Effector memory CD4-positive, alpha-beta T cell (primary cell): ENCODE measurements at regions not wholly inside any gene's neighbourhood (a gene's known extent, or its start where the extent isn't known, plus 50 kb on each side); places are given as distances from the start of the nearest gene placed in this dataset.
"Not testable (repeated sequence)": the region's sequence is repeated elsewhere in the genome, so short reads cannot be mapped to it uniquely, and the experiment has no call there.

Source experiments
- DNase-seq, 3 donors: peaks; one replicate each; pipeline ENCODE4 v3.0.0-alpha.2; 2020
- H3K27ac ChIP-seq: 2 replicates; pipeline ENCODE4 v1.7.0; 2013; ENCODE audit warnings: mild to moderate bottlenecking, low read length, moderate library complexity; ENCODE audit not compliant: insufficient read depth, poor library complexity, severe bottlenecking
- H3K27me3 ChIP-seq: replicated peaks from 2 replicates; pipeline ENCODE4 v1.7.0; 2013; ENCODE audit warnings: mild to moderate bottlenecking, low read length; ENCODE audit not compliant: insufficient read depth, control insufficient read depth, poor library complexity, severe bottlenecking
- H3K36me3 ChIP-seq: 2 replicates; pipeline ENCODE4 v1.7.0; 2013; ENCODE audit warnings: mild to moderate bottlenecking, low read length, moderate library complexity; ENCODE audit not compliant: control insufficient read depth, insufficient read depth
- H3K4me1 ChIP-seq: 2 replicates; pipeline ENCODE4 v1.7.0; 2013; ENCODE audit warnings: low read length, mild to moderate bottlenecking; ENCODE audit not compliant: control insufficient read depth, insufficient read depth, poor library complexity, severe bottlenecking
- H3K4me3 ChIP-seq: 2 replicates; pipeline ENCODE4 v1.7.0; 2013; ENCODE audit warnings: low read length, low read depth, mild to moderate bottlenecking; ENCODE audit not compliant: insufficient read depth, poor library complexity, severe bottlenecking
- H3K9me3 ChIP-seq: 2 replicates; pipeline ENCODE4 v1.7.0; 2013; ENCODE audit warnings: mild to moderate bottlenecking, low read length, moderate library complexity; ENCODE audit not compliant: control insufficient read depth

- Histone ChIP-seq H3K4me3 (no peak overlapping the region), H3K9me3 (no peaks in the 10 kb centered on the region), H3K4me1 (no peaks in the 10 kb centered on the region), H3K27ac (no peak overlapping the region), H3K27me3 (no peaks in the 10 kb centered on the region), H3K36me3 (no peaks in the 10 kb centered on the region)
- DNase-seq, result no peak
Observed at GRCh38 chr2:126241001-126241400, 415.0 kb upstream of the GYPC start.

- H3K4me3 ChIP-seq, result no peak overlapping the region
- no peaks in the 10 kb centered on the region for H3K27me3 ChIP-seq
- DNase-seq, result no peak
- H3K27ac ChIP-seq, result no peak overlapping the region
- no peaks in the 10 kb centered on the region for H3K4me1 ChIP-seq
- no peaks in the 10 kb centered on the region for H3K9me3 ChIP-seq
- no peaks in the 10 kb centered on the region for H3K36me3 ChIP-seq
Observed at GRCh38 chr2:126241411-126241810, 414.5 kb upstream of the GYPC start.

GRCh38 chr2:126244937-126245336 is 411.0 kb upstream of the GYPC start:
- Histone ChIP-seq H3K4me1 (no peaks in the 10 kb centered on the region), H3K27ac (no peak overlapping the region), H3K9me3 (no peaks in the 10 kb centered on the region), H3K36me3 (no peaks in the 10 kb centered on the region), H3K27me3 (no peaks in the 10 kb centered on the region), H3K4me3 (no peak overlapping the region)
- DNase-seq, result no peak

GRCh38 chr2:126253669-126254068 is 402.3 kb upstream of the GYPC start:
- no peak overlapping the region for H3K4me3 ChIP-seq
- H3K9me3 ChIP-seq, result no peaks in the 10 kb centered on the region
- H3K36me3 ChIP-seq, result no peaks in the 10 kb centered on the region
- H3K27me3 ChIP-seq, result no peaks in the 10 kb centered on the region
- no peaks in the 10 kb centered on the region for H3K4me1 ChIP-seq
- H3K27ac ChIP-seq, result no peak overlapping the region
- DNase-seq, result no peak

GRCh38 chr2:126264625-126265024 is 391.3 kb upstream of the GYPC start:
- Histone ChIP-seq H3K9me3 (no peaks in the 10 kb centered on the region), H3K4me1 (no peaks in the 10 kb centered on the region)

GRCh38 chr2:126269911-126270310 is 386.0 kb upstream of the GYPC start:
- H3K36me3 ChIP-seq, result no peaks in the 10 kb centered on the region
- H3K27me3 ChIP-seq, result no peaks in the 10 kb centered on the region
- H3K9me3 ChIP-seq, result no peaks in the 10 kb centered on the region
- no peak for DNase-seq
- H3K4me3 ChIP-seq, result no peak overlapping the region
- no peaks in the 10 kb centered on the region for H3K4me1 ChIP-seq
- H3K27ac ChIP-seq, result no peak overlapping the region

More at GRCh38 chr2:126264625-126265024, 391.3 kb upstream of the GYPC start:
- Histone ChIP-seq H3K4me3 (no peak overlapping the region), H3K27ac (no peak overlapping the region), H3K36me3 (no peaks in the 10 kb centered on the region), H3K27me3 (no peaks in the 10 kb centered on the region)
- no peak for DNase-seq

GRCh38 chr2:126270587-126270986 is 385.4 kb upstream of the GYPC start:
- Histone ChIP-seq H3K4me1 (no peaks in the 10 kb centered on the region), H3K27me3 (no peaks in the 10 kb centered on the region), H3K36me3 (no peaks in the 10 kb centered on the region), H3K9me3 (no peaks in the 10 kb centered on the region), H3K27ac (no peak overlapping the region), H3K4me3 (no peak overlapping the region)
- no peak for DNase-seq

- H3K27me3 ChIP-seq, result no peaks in the 10 kb centered on the region
- H3K4me1 ChIP-seq, result no peaks in the 10 kb centered on the region
- no peaks in the 10 kb centered on the region for H3K36me3 ChIP-seq
- H3K27ac ChIP-seq, result no peak overlapping the region
- no peak for DNase-seq
- H3K9me3 ChIP-seq, result no peaks in the 10 kb centered on the region
- no peak overlapping the region for H3K4me3 ChIP-seq
Observed at GRCh38 chr2:126272401-126272800, 383.6 kb upstream of the GYPC start.

GRCh38 chr2:126275098-126275497 is 380.9 kb upstream of the GYPC start:
- Histone ChIP-seq H3K27me3 (no peaks in the 10 kb centered on the region), H3K36me3 (no peaks in the 10 kb centered on the region), H3K9me3 (no peaks in the 10 kb centered on the region), H3K27ac (no peak overlapping the region), H3K4me1 (no peaks in the 10 kb centered on the region), H3K4me3 (no peak overlapping the region)
- no peak for DNase-seq

GRCh38 chr2:126276268-126276667 is 379.7 kb upstream of the GYPC start:
- not testable (repeated sequence) for H3K27ac ChIP-seq, DNase-seq, H3K4me1 ChIP-seq, H3K36me3 ChIP-seq, H3K4me3 ChIP-seq, H3K27me3 ChIP-seq, H3K9me3 ChIP-seq

- no peak for DNase-seq
- H3K27me3 ChIP-seq, result no peaks in the 10 kb centered on the region
- H3K4me3 ChIP-seq, result no peak overlapping the region
- H3K27ac ChIP-seq, result no peak overlapping the region
- H3K9me3 ChIP-seq, result no peaks in the 10 kb centered on the region
- H3K4me1 ChIP-seq, result no peaks in the 10 kb centered on the region
- H3K36me3 ChIP-seq, result no peaks in the 10 kb centered on the region
Observed at GRCh38 chr2:126288362-126288761, 367.6 kb upstream of the GYPC start.
